H9 (cell line): ENCODE measurements at regions not wholly inside any gene's neighbourhood (a gene's known extent, or its start where the extent isn't known, plus 50 kb on each side); places are given as distances from the start of the nearest gene placed in this dataset.

Source experiments
- DNase-seq: peaks from one replicate; pipeline ENCODE4 v3.0.0-alpha.2; 2017
- H2AFZ ChIP-seq: one replicate; pipeline ENCODE4 v1.6.1; 2013; ENCODE audit warnings: mild to moderate bottlenecking, low read length, control low read depth, moderate library complexity
- H2AK5ac ChIP-seq: 2 replicates; pipeline ENCODE4 v1.6.1; 2013; ENCODE audit warnings: low read length, control low read depth, mixed read lengths; ENCODE audit not compliant: insufficient read length
- H2BK120ac ChIP-seq: one replicate; pipeline ENCODE4 v1.6.1; 2013; ENCODE audit warnings: low read depth, mild to moderate bottlenecking, low read length, control low read depth, inconsistent platforms; ENCODE audit not compliant: poor library complexity, severe bottlenecking
- H2BK12ac ChIP-seq: 2 replicates; pipeline ENCODE4 v1.6.1; 2013; ENCODE audit warnings: low read length, control low read depth, mixed read lengths, low read depth; ENCODE audit not compliant: insufficient read length
- H2BK15ac ChIP-seq: 2 replicates; pipeline ENCODE4 v1.6.1; 2013; ENCODE audit warnings: low read depth, low read length, control low read depth
- H2BK20ac ChIP-seq: one replicate; pipeline ENCODE4 v1.6.1; 2013; ENCODE audit warnings: low read depth, mild to moderate bottlenecking, low read length, control low read depth, inconsistent platforms; ENCODE audit not compliant: poor library complexity, severe bottlenecking
- H2BK5ac ChIP-seq: 2 replicates; pipeline ENCODE4 v1.6.1; 2013; ENCODE audit warnings: low read length, control low read depth, mixed read lengths; ENCODE audit not compliant: insufficient read length
- H3K14ac ChIP-seq: 2 replicates; pipeline ENCODE4 v1.6.1; 2013; ENCODE audit warnings: low read length, control low read depth; ENCODE audit not compliant: insufficient read depth
- H3K18ac ChIP-seq: 2 replicates; pipeline ENCODE4 v1.6.1; 2013; ENCODE audit warnings: low read depth, mild to moderate bottlenecking, mixed read lengths, low read length, control low read depth; ENCODE audit not compliant: insufficient read length
- H3K23ac ChIP-seq: 2 replicates; pipeline ENCODE4 v1.6.1; 2013; ENCODE audit warnings: low read length, control low read depth, mixed read lengths, low read depth; ENCODE audit not compliant: insufficient read length
- H3K23me2 ChIP-seq: 2 replicates; pipeline ENCODE4 v1.6.1; 2013; ENCODE audit warnings: low read depth, mild to moderate bottlenecking, mixed read lengths, low read length, control low read depth; ENCODE audit not compliant: insufficient read length, poor library complexity, severe bottlenecking
- H3K27ac ChIP-seq: 2 replicates; pipeline ENCODE4 v1.5.1; 2013; ENCODE audit warnings: low read length, control low read depth, mixed read lengths, low read depth; ENCODE audit not compliant: insufficient read length
- H3K27me3 ChIP-seq: 2 replicates; pipeline ENCODE4 v1.6.1; 2013; ENCODE audit warnings: low read length, control low read depth, inconsistent platforms; ENCODE audit not compliant: insufficient read depth
- H3K4ac ChIP-seq: 2 replicates; pipeline ENCODE4 v1.6.1; 2013; ENCODE audit warnings: low read depth, mild to moderate bottlenecking, control low read depth, inconsistent platforms, low read length, moderate library complexity
- H3K4me1 ChIP-seq: 2 replicates; pipeline ENCODE4 v1.6.1; 2013; ENCODE audit warnings: low read length, control low read depth, inconsistent platforms; ENCODE audit not compliant: insufficient read depth
- H3K4me2 ChIP-seq: 2 replicates; pipeline ENCODE4 v1.6.1; 2013; ENCODE audit warnings: low read length, control low read depth, mixed read lengths; ENCODE audit not compliant: insufficient read length, insufficient read depth
- H3K56ac ChIP-seq: 2 replicates; pipeline ENCODE4 v1.6.1; 2013; ENCODE audit warnings: low read depth, mild to moderate bottlenecking, mixed read lengths, low read length, control low read depth; ENCODE audit not compliant: insufficient read length
- H3K79me1 ChIP-seq: 2 replicates; pipeline ENCODE4 v1.6.1; 2013; ENCODE audit warnings: low read depth, mild to moderate bottlenecking, moderate library complexity, low read length, control low read depth, inconsistent platforms; ENCODE audit not compliant: insufficient read depth, poor library complexity, severe bottlenecking
- H3K79me2 ChIP-seq: 2 replicates; pipeline ENCODE4 v1.6.1; 2013; ENCODE audit warnings: low read length, control low read depth, inconsistent platforms; ENCODE audit not compliant: insufficient read depth
- H3K9ac ChIP-seq: 2 replicates; pipeline ENCODE4 v1.6.1; 2013; ENCODE audit warnings: low read length, control low read depth, mixed read lengths; ENCODE audit not compliant: insufficient read length; ENCODE audit errors: extremely low read depth
- H3K9me3 ChIP-seq: one replicate; pipeline ENCODE4 v1.6.1; 2013; ENCODE audit warnings: low read depth, low read length, inconsistent platforms; ENCODE audit not compliant: control insufficient read depth
- H3T11ph ChIP-seq: one replicate; pipeline ENCODE4 v1.6.1; 2013; ENCODE audit warnings: mild to moderate bottlenecking, low read length, control low read depth, inconsistent platforms
- H4K20me1 ChIP-seq: one replicate; pipeline ENCODE4 v1.6.1; 2013; ENCODE audit not compliant: control insufficient read depth, insufficient read length, insufficient read depth
- H4K5ac ChIP-seq: 2 replicates; pipeline ENCODE4 v1.6.1; 2013; ENCODE audit warnings: low read depth, mild to moderate bottlenecking, mixed read lengths, low read length, control low read depth; ENCODE audit not compliant: insufficient read length
- H4K8ac ChIP-seq: replicated peaks from 2 replicates; pipeline ENCODE4 v1.6.1; 2013; ENCODE audit warnings: low read length, control low read depth, mixed read lengths, low read depth; ENCODE audit not compliant: insufficient read length
- H4K91ac ChIP-seq: 2 replicates; pipeline ENCODE4 v1.6.1; 2013; ENCODE audit warnings: low read depth, mild to moderate bottlenecking, moderate library complexity, mixed read lengths, low read length, control low read depth; ENCODE audit not compliant: insufficient read length
- H3K27ac Mint-ChIP-seq, 3 experiments: 2 replicates in 2 of 3; 3 replicates in 1 of 3; pipeline ENCODE4 v1.8.0; 2020 to 2021; ENCODE audit warnings: mixed read lengths in 3 of 3, mild to moderate bottlenecking in 1 of 3, moderate library complexity in 1 of 3
- H3K27me3 Mint-ChIP-seq: 2 replicates; pipeline ENCODE4 v1.8.0; 2021; ENCODE audit warnings: low read depth, mild to moderate bottlenecking, moderate library complexity, mixed read lengths
- H3K36me3 Mint-ChIP-seq, 3 experiments: 2 replicates in 2 of 3; 3 replicates in 1 of 3; pipeline ENCODE4 v1.8.0; 2020 to 2021; ENCODE audit warnings: low read depth in 3 of 3, mixed read lengths in 3 of 3; ENCODE audit not compliant: insufficient read depth in 1 of 3
- H3K4me1 Mint-ChIP-seq, 2 experiments: 2 replicates each; pipeline ENCODE4 v1.8.0; 2020; ENCODE audit warnings: mixed read lengths in 2 of 2
- H3K4me3 Mint-ChIP-seq, 2 experiments: 2 replicates in 1 of 2; 3 replicates in 1 of 2; pipeline ENCODE4 v1.8.0; 2020 to 2021; ENCODE audit warnings: mild to moderate bottlenecking in 2 of 2, mixed read lengths in 2 of 2, moderate library complexity in 1 of 2
- H3K9me3 Mint-ChIP-seq, 2 experiments: 2 replicates in 1 of 2; 3 replicates in 1 of 2; pipeline ENCODE4 v1.8.0; 2020; ENCODE audit warnings: mild to moderate bottlenecking in 2 of 2, mixed read lengths in 2 of 2, moderate library complexity in 1 of 2
- CTCF ChIP-seq: fragments of 200-600 bp; sonication (generic); conservative IDR thresholded peaks from 3 replicates; pipeline ENCODE4 v1.8.0; 2021; ENCODE audit warnings: antibody characterized with exemption, mild to moderate bottlenecking
- WGBS: extraction: QIAGEN DNeasy Blood & Tissue Kit; methylation state at CpG from one replicate; pipeline ENCODE4 v1.1.7; 2013; ENCODE audit warnings: missing lambda C conversion rate, low lambda C conversion rate, mixed read lengths; ENCODE audit not compliant: insufficient read length; ENCODE audit errors: extremely low coverage; 5-methylcytosine and 5-hydroxymethylcytosine counted together

- no peak overlapping the region for H4K8ac ChIP-seq
- H3K4ac ChIP-seq, result no peak overlapping the region
- no peak for DNase-seq
- no peak overlapping the region for H2BK120ac ChIP-seq
- Mint-ChIP-seq H3K27me3 (peaks cover 8% of the 10 kb centered on the region), H3K36me3 (peaks cover 5 to 7% (median 6%) of the 10 kb centered on the region in 3 experiments), H3K9me3 (peaks cover 49% of the 10 kb centered on the region in 2 experiments), H3K27ac (no peak overlapping the region), H3K4me1 (peaks cover 0 to 2% of the 10 kb centered on the region in 2 experiments; a peak in 1 of 4 replicates), H3K4me3 (no peak overlapping the region)
- no peak overlapping the region for H2BK15ac ChIP-seq
- no peak overlapping the region for H3K23ac ChIP-seq
- H3K9ac ChIP-seq, result no peak overlapping the region
- H2BK5ac ChIP-seq, result no peak overlapping the region
- H3T11ph ChIP-seq, result no peak overlapping the region
- H3K4me1 ChIP-seq, result no peaks in the 10 kb centered on the region
- H2BK12ac ChIP-seq, result no peak overlapping the region
- no peak overlapping the region for H3K27ac ChIP-seq
- H3K79me1 ChIP-seq, result no peaks in the 10 kb centered on the region
- H3K9me3 ChIP-seq, result no peaks in the 10 kb centered on the region
- H3K23me2 ChIP-seq, result no peaks in the 10 kb centered on the region
- H2AK5ac ChIP-seq, result no peak overlapping the region
- no peak overlapping the region for H3K4me2 ChIP-seq
- H4K20me1 ChIP-seq, result no peaks in the 10 kb centered on the region
- H3K56ac ChIP-seq, result no peak overlapping the region
- no peak overlapping the region for H2AFZ ChIP-seq
- H4K91ac ChIP-seq, result no peak overlapping the region
- H2BK20ac ChIP-seq, result no peak overlapping the region
- no peaks in the 10 kb centered on the region for H3K27me3 ChIP-seq
- H3K14ac ChIP-seq, result no peak overlapping the region
- no peak for TF ChIP-seq CTCF
- no CpG with 5 or more reads among the region's 8 CpGs for whole genome bisulfite sequencing
- no peak overlapping the region for H3K18ac ChIP-seq
- H3K79me2 ChIP-seq, result no peaks in the 10 kb centered on the region
- no peak overlapping the region for H4K5ac ChIP-seq
These were observed 154.3 kb downstream of the PHF2 start for GRCh38 chr9:93730648-93731047.
